ENCODE measurements at regions not wholly inside any gene's neighbourhood (a gene's known extent, or its start where the extent isn't known, plus 50 kb on each side); places are given as distances from the start of the nearest gene placed in this dataset.
"Not testable (repeated sequence)": the region's sequence is repeated elsewhere in the genome, so short reads cannot be mapped to it uniquely, and the experiment has no call there.

GRCh38 chr7:39758234-39758970, 135.0 kb downstream of the RALA start:
- no peak for DNase-seq (ENCODE audit: low read depth)

- no peak for DNase-seq (ENCODE audit: low read depth)
Measured at GRCh38 chr7:39761449-39761848, 138.1 kb downstream of the RALA start.

- not testable (repeated sequence) for DNase-seq (ENCODE audit: low read depth)
Measured at GRCh38 chr7:39762466-39762865, 139.1 kb downstream of the RALA start.

DNA sequence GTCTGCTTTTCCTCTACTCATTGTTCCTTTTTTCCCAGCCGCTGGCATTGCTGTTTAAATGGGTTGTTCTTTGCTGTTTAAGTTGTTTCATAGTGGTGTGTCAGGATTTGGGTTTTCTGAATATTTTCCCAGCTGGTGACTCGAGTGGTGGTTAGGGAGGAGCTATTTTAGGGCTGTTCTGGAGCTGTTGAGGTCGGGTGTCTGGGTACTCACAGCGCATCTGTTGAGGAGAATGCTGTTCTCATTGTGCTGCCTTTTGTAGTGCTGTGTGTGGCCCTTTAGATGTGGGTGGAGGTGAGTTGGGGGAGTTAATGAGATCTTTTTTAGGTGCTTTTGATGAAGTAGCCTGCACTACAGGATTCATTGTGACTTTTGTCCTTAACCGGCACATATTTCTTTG, 139.5 kb downstream of the RALA start:
- DNase-seq (ENCODE audit: low read depth) = not testable (repeated sequence)

DNA sequence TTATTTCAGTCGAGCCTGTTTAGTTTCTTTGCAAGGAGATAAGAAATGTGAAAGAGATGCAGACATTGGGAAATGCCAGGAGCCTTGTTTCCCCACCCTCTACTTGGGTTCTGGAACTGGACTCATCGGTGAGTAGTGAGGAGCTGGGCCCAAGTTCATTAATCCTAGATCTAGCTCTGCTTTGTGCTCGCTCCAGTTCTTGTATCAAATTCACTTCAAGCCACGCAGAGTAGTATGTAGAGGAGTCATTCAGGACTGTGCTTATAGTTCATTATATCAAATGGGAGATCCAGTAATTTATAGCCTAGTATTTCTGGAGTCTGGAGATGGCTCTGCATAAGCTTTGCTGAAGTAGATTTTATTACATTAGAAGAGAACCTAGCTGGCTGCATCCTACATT, 142.5 kb downstream of the RALA start:
- DNase-seq (ENCODE audit: low read depth) = not testable (repeated sequence)

DNA sequence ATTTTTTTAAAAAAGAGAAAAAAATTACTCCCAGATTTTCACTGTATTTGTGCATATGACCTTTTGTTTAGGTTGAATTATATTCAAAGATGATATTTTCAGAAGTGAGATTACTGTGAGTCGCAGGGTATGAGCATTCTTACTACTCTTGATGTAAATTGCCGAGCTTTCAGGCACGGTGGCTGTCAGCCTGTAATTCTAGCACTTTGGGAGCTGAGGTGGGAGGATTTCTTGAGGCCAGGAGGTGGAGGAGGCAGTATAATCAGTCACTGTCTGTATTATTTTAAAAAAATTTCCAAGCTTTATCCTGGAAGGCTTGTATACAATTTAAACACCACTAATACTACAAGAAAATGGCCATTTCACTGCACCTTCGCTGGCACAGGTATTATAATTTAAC, 145.1 kb downstream of the RALA start:
- DNase-seq (ENCODE audit: low read depth) = not testable (repeated sequence)

GRCh38 chr7:39774341-39774851, 151.0 kb downstream of the RALA start:
- DNase-seq (ENCODE audit: low read depth) = not testable (repeated sequence)

DNA sequence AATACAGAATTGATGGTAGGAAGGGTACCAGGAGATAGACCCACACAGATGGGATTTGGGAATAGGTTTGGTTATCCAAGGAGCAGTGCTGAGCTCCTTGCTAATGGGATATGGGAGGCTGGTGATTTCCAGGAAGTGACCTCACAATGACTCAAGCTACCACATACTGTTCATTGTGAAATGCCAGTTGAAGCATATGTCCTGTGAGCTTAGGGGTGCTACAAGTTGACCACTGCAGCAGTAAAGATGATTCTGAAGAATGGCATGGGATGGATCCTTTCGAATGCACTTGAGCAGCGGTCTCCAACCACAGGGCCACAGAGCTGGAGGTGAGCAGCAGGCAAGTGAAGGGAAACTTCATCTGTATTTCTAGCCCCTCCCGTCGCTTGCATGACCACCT, 158.2 kb downstream of the RALA start:
- DNase-seq (ENCODE audit: low read depth) = not testable (repeated sequence)

DNA sequence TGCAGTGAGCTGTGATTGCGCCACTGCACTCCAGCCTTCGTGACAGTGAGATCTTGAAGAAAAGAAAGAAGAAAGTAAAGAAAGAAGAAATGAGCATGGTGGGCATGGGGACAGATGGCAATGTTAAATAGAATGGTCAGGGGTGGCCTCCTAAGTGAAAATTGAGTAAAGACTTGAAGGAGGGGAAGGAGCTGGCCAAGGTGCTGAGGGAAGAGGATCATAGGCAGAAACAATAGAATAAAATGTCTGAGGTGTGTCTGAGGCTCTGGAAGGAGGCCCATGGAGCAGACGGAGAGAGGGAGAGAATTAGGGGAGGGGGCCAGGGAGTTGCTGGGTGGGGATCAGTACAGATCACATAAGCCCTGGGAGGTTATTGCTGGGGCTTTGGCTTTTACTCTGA, 163.1 kb downstream of the RALA start:
- not testable (repeated sequence) for DNase-seq (ENCODE audit: low read depth)

DNA sequence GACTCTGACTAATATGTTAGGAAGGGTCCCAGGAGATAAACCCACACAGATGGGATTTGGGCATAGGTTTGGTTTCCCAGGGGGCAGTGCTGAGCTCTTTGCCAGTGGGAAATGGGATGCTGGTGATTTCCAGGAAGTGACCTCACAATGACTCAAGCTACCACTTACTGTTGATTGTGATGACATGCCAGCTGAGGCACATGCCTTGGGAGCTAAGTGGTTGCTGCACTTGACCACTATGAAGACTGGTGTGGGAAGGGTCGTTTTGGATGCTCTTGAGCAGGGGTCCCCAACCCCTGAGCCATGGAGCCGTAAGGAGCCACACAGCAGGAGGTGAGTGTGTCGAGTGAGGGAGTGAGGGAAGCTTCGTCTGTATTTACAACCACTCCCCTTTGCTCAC, 159.0 kb upstream of the CDK13 start:
- DNase-seq (ENCODE audit: low read depth) = not testable (repeated sequence)

GRCh38 chr7:39791911-39792310, 158.1 kb upstream of the CDK13 start:
- not testable (repeated sequence) for DNase-seq (ENCODE audit: low read depth)

DNA sequence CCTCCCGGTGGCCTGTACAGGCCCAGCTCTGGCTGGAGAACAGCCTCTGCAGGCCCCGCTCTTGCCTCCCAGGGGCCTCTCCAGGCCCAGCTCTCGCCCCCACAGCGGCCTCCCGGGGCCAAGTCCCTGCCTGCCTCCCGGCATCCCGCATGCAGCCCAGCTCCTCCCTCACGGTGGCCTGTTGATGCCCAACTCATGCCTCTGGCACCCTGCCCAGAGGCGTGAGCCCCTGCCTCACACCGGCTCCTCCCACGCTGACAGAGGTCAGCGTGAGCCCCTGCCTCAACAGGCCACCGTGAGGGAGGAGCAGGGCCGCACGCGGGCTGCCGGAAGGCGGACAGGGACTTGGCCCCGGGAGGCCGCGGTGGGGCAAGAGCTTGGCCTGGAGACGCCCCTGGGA, 157.0 kb upstream of the CDK13 start:
- not testable (repeated sequence) for DNase-seq (ENCODE audit: low read depth)

DNA sequence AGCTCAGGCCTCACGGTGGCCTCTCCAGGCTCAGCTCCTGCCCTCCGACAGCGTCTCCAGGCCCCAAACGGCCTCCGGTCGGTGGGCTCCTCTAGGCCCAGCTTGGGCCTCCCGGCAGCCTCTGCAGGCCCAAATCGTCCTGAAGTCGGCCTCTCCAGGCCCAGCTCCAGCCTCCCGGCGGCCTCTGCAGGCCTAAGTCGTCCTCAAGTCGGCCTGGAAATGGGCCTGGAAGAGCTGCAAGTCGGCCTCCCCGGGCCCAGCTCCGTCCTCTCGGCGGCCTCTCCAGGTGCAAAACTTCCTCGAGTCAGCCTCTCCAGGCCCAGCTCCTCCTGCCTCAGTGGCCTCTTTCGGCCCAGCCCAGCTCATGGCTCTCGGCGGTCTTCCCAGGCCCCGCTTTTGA, 156.2 kb upstream of the CDK13 start:
- not testable (repeated sequence) for DNase-seq (ENCODE audit: low read depth)

DNA sequence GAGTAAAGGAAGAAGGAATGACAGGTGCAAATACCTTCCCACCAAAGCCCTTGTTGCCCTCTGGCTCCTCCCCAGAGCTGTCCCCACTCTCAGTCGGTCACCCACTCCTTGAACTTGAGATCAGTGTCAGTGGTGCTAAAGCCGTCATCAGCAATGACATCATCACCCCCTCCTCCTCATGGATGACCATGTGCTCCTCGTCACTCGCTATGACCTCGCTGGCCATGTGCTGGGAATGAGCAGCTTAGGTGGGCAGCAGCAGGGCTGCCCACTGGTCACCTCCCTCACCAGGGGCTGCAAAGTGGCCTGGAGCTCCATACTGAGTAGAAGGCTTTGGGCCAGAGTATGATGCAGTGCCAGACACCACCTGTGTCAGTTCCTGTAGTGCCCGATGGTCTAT, 153.1 kb upstream of the CDK13 start:
- DNase-seq (ENCODE audit: low read depth) = not testable (repeated sequence)

DNA sequence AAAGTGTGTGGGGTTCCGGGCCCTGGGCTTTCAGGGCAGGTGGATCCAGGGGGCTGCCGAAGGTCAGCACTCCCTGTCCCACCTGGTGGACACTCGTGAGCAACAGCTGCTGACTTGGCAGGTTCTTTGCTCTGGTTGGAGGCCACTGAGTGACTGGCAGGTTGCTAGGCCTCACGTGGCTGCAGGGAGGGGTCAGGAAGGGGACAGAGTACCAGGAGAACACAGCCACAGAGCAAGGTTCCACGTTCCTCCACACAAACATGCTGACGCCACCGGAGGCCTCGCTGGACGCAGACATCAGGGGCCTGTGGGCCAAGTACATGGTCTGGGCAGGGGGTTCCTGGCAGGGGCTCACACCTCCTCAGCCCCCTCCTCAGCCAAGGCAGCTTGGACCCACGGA, 152.0 kb upstream of the CDK13 start:
- not testable (repeated sequence) for DNase-seq (ENCODE audit: low read depth)

GRCh38 chr7:39808796-39809481, 141.1 kb upstream of the CDK13 start:
- DNase-seq (ENCODE audit: low read depth) = no peak

- DNase-seq (ENCODE audit: low read depth) = no peak
Measured at GRCh38 chr7:39810204-39810642, 139.8 kb upstream of the CDK13 start.

DNA sequence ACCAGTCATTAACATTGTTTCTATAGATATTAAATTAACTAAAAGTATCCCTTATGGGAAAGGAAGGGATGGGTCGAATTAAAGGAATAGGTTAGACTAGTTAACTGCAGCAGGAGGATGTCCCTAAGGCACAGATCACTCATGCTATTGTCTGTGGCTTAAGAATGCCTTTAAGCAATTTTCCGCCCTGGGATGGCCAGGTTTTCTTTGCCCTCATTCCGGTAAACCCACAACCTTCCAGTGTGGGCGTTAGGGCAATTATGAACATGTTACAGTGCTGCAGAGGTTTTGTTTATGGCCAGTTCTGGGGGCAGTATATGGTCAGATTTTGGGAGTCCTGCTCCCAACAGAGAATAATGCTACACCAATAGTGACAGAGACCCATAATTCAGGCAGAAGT, 139.3 kb upstream of the CDK13 start:
- DNase-seq (ENCODE audit: low read depth) = no peak

- peak; percentile 9 for DNase-seq (ENCODE audit: low read depth)
Measured at GRCh38 chr7:39811161-39811614, 138.9 kb upstream of the CDK13 start.

DNA sequence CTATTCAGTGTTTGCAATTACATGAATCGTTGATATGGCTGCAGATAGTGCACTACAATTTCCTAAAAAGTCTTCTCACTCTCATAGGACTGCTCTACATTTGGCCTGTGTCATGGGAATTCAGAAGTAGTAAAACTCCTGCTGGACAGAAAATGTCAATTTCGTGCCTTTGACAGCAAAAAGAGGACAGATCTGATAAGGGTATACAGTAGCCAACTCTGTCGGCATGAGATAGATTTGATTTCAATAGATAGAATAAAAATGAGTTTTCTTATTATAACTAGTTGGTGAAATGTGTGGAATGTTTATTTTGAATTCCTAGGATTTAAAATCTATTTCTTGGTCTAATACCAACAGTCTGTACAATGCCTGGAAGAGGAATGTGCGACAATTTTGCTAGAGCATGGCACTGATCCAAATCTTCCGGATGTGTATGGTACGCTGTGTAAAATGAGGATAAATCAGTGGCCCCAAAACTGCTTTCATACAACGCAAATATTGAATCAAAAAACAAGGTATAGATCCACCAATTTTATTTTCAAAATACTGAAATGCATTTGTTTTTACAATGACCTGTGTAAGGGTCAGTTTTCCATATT, 133.5 kb upstream of the CDK13 start:
- no peak for DNase-seq (ENCODE audit: low read depth)

DNA sequence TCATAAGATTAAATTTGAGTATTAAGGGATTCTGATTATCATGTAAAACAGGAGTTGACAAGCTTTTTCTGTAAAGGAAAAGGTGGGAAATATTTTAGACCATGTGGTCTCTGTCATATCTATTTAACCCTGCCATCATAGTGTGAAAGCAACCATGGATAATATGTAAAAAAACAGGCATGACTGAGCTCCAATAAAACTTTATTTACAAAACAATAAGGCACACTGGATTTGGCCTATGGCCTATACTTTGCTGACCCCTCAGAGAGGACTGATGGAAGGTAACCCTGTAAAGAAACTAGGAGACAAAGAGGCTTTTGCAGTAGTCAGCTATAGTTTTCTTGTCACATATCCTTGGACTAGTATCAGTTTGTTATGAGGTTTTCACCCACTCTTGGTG, 130.5 kb upstream of the CDK13 start:
- no peak for DNase-seq (ENCODE audit: low read depth)

DNA sequence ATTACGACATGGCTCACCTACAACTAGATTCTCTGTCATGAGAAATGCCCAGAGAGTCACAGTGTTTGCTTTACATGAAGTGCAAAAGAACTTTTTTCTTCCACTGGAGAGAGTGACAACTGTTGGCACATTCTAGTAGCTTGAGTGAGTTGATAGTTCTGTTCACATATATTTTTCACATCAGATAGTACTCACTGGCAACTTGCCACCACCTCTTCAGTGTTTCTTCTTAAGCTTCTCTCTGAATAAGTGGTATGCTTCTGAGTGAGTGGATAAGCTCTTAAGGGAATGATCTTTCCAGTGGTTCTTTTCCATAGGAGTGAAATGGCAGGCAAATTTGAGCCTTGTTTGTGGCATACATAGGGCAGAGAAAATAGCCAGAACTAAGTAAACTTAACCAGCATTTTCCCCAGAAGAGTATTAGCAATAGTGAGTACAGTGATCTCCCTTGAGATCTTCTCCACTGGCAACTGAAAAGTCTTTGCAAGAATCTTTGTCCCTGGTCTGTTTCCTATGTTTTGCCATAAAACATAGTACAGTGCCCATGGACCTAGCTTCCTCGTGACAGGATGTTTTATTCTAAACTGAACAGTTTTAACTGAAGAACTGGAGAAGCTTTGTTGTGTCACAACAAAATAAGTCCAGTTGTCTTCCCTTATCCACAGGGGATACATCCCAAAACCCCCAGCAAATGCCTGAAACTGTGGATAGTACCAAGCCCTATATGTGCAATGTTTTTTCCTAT, 125.4 kb upstream of the CDK13 start:
- DNase-seq (ENCODE audit: low read depth) = no peak
